SK-N-SH treated with all-trans-retinoic acid at 6 μM for 48 hours (cell line): ENCODE measurements at regions not wholly inside any gene's neighbourhood (a gene's known extent, or its start where the extent isn't known, plus 50 kb on each side); places are given as distances from the start of the nearest gene placed in this dataset.

ENCODE experiments used
- ARNTL ChIP-seq: fragments of 450-650 bp; formaldehyde crosslinking; IDR thresholded peaks from 2 replicates; pipeline ENCODE4 v1.5.0; 2020; ENCODE audit warnings: low read depth, mild to moderate bottlenecking, moderate library complexity, borderline replicate concordance
- BACH2 ChIP-seq: fragments of 250-450 bp; sonication (Bioruptor Pico); IDR thresholded peaks from 2 replicates; pipeline ENCODE4 v1.9.0; 2021; ENCODE audit warnings: mild to moderate bottlenecking, borderline replicate concordance
- CSDC2 ChIP-seq: fragments of 250-450 bp; sonication (Bioruptor Pico); IDR thresholded peaks from 2 replicates; pipeline ENCODE4 v1.5.0; 2020; ENCODE audit warnings: mild to moderate bottlenecking, moderate library complexity
- ESRRG ChIP-seq: fragments of 250-450 bp; sonication (Bioruptor Pico); IDR thresholded peaks from 2 replicates; pipeline ENCODE4 v1.6.1; 2021; ENCODE audit warnings: mild to moderate bottlenecking
- OSR1 ChIP-seq: fragments of 250-450 bp; sonication (Bioruptor Pico); IDR thresholded peaks from 2 replicates; pipeline ENCODE4 v1.8.0; 2022; ENCODE audit warnings: moderate library complexity, mild to moderate bottlenecking, inconsistent platforms
- RARB ChIP-seq: fragments of 250-450 bp; sonication (Bioruptor Pico); IDR thresholded peaks from 2 replicates; pipeline ENCODE4 v1.8.0; 2021; ENCODE audit warnings: mild to moderate bottlenecking, moderate library complexity
- ZC3H10 ChIP-seq: fragments of 250-450 bp; sonication (Bioruptor Pico); IDR thresholded peaks from 2 replicates; pipeline ENCODE4 v1.5.1; 2021; ENCODE audit warnings: mild to moderate bottlenecking, moderate library complexity
- ZFP30 ChIP-seq: fragments of 450-650 bp; formaldehyde crosslinking; IDR thresholded peaks from 2 replicates; pipeline ENCODE4 v1.5.0; 2022; ENCODE audit warnings: mild to moderate bottlenecking, moderate library complexity
- ZNF565 ChIP-seq: fragments of 450-650 bp; formaldehyde crosslinking; conservative IDR thresholded peaks from 2 replicates; pipeline ENCODE4 v1.5.0; 2020; ENCODE audit warnings: low read depth, mild to moderate bottlenecking, moderate library complexity
- ZNF70 ChIP-seq: fragments of 450-650 bp; formaldehyde crosslinking; IDR thresholded peaks from 2 replicates; pipeline ENCODE4 v1.5.0; 2020; ENCODE audit warnings: mild to moderate bottlenecking, moderate library complexity
- ZNF8 ChIP-seq: fragments of 450-650 bp; formaldehyde crosslinking; IDR thresholded peaks from 2 replicates; pipeline ENCODE4 v1.5.0; 2020; ENCODE audit warnings: mild to moderate bottlenecking, moderate library complexity
- TF ChIP-seq, protein P1 (sequence below): fragments of 250-450 bp; sonication (Bioruptor Pico); IDR thresholded peaks from 2 replicates; pipeline ENCODE4 v1.8.0; 2020; ENCODE audit warnings: mild to moderate bottlenecking, moderate library complexity, borderline replicate concordance

DNA sequence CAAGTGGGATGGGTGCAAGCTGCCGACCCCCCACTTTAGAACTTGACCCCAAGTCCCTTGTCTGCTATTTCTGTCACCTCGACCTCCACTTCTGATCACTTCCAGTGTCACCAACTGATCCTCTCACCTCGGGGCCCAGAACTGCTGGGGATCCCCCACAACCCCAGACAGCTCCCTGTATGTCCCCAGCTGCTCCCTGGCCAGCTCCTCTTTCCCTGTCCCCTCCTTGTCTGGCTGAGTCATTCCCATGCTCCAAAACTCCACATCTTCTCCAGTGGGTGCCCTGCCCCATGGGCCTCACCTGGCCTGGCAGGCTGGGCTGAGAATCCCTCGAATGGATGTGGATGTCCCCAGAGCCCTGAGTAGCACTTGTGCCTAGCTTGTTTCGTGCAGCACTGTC, 154.3 kb upstream of the PCBD1 start:
- TF ChIP-seq OSR1 (CRISPR knock-in tag): no peak
- no peak for TF ChIP-seq ZNF8 (CRISPR knock-in tag)
- TF ChIP-seq, protein P1, sequence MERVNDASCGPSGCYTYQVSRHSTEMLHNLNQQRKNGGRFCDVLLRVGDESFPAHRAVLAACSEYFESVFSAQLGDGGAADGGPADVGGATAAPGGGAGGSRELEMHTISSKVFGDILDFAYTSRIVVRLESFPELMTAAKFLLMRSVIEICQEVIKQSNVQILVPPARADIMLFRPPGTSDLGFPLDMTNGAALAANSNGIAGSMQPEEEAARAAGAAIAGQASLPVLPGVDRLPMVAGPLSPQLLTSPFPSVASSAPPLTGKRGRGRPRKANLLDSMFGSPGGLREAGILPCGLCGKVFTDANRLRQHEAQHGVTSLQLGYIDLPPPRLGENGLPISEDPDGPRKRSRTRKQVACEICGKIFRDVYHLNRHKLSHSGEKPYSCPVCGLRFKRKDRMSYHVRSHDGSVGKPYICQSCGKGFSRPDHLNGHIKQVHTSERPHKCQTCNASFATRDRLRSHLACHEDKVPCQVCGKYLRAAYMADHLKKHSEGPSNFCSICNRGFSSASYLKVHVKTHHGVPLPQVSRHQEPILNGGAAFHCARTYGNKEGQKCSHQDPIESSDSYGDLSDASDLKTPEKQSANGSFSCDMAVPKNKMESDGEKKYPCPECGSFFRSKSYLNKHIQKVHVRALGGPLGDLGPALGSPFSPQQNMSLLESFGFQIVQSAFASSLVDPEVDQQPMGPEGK (CRISPR knock-in tag): no peak
- no peak for TF ChIP-seq CSDC2 (CRISPR knock-in tag)
- no peak for TF ChIP-seq ZNF565 (CRISPR knock-in tag)
- no peak for TF ChIP-seq ZFP30
- no peak for TF ChIP-seq ZNF70
- TF ChIP-seq ARNTL: no peak
- TF ChIP-seq ZC3H10 (CRISPR knock-in tag): no peak
- no peak for TF ChIP-seq ESRRG (CRISPR knock-in tag)
- TF ChIP-seq BACH2 (CRISPR knock-in tag): no peak
- no peak for TF ChIP-seq RARB
